OCI-LY1 (cell line): ENCODE measurements at regions not wholly inside any gene's neighbourhood (a gene's known extent, or its start where the extent isn't known, plus 50 kb on each side); places are given as distances from the start of the nearest gene placed in this dataset.

Experiments used
- H2AFZ ChIP-seq: fragments of 200-600 bp; sonication (generic), shearing (Covaris generic); 2 replicates; pipeline ENCODE4 v1.6.0; 2014; ENCODE audit warnings: antibody characterized with exemption, mild to moderate bottlenecking, low read length
- H3F3A ChIP-seq: fragments of 200-600 bp; sonication (generic), shearing (Covaris generic); 2 replicates; pipeline ENCODE4 v1.6.0; 2014; ENCODE audit warnings: mild to moderate bottlenecking, antibody characterized with exemption, low read length, moderate library complexity; ENCODE audit not compliant: insufficient read depth
- H3K27ac ChIP-seq: fragments of 200-600 bp; sonication (generic); 2 replicates; pipeline ENCODE4 v1.5.1; 2014; ENCODE audit warnings: low read length, mixed run types, mild to moderate bottlenecking, low read depth; ENCODE audit not compliant: poor library complexity, severe bottlenecking
- H3K27me3 ChIP-seq: fragments of 200-600 bp; sonication (generic); 2 replicates; pipeline ENCODE4 v1.6.0; 2014; ENCODE audit warnings: antibody characterized with exemption, mild to moderate bottlenecking, low read length, moderate library complexity; ENCODE audit not compliant: insufficient read depth
- H3K36me3 ChIP-seq: fragments of 200-600 bp; sonication (generic); 2 replicates; pipeline ENCODE4 v1.6.1; 2014; ENCODE audit warnings: mild to moderate bottlenecking, antibody characterized with exemption, low read length, moderate library complexity, mixed read lengths; ENCODE audit not compliant: insufficient read depth
- H3K4me1 ChIP-seq: fragments of 200-600 bp; sonication (generic); 2 replicates; pipeline ENCODE4 v1.5.1; 2014; ENCODE audit warnings: mild to moderate bottlenecking, low read length, moderate library complexity; ENCODE audit not compliant: insufficient read depth, severe bottlenecking
- H3K4me2 ChIP-seq: fragments of 200-600 bp; sonication (generic), shearing (Covaris generic); 2 replicates; pipeline ENCODE4 v1.6.1; 2014; ENCODE audit warnings: low read length
- H3K4me3 ChIP-seq: fragments of 200-600 bp; sonication (generic); 2 replicates; pipeline ENCODE4 v1.5.1; 2014; ENCODE audit warnings: low read length, low read depth, mild to moderate bottlenecking, mixed read lengths; ENCODE audit not compliant: poor library complexity, severe bottlenecking
- H3K79me2 ChIP-seq: fragments of 200-600 bp; shearing (Covaris generic); 2 replicates; pipeline ENCODE4 v1.6.1; 2016; ENCODE audit warnings: mixed run types, low read length, mixed read lengths; ENCODE audit not compliant: insufficient read depth
- H3K9ac ChIP-seq: fragments of 200-600 bp; sonication (generic), shearing (Covaris generic); 2 replicates; pipeline ENCODE4 v1.6.1; 2014; ENCODE audit warnings: mild to moderate bottlenecking, low read length, mixed read lengths
- H3K9me2 ChIP-seq: fragments of 200-600 bp; sonication (generic), shearing (Covaris generic); 2 replicates; pipeline ENCODE4 v1.6.1; 2014; ENCODE audit warnings: low read depth, mild to moderate bottlenecking, low read length, mixed read lengths
- H3K9me3 ChIP-seq: fragments of 200-600 bp; shearing (Covaris generic); 2 replicates; pipeline ENCODE4 v1.6.1; 2014; ENCODE audit warnings: low read length, mixed read lengths
- H4K20me1 ChIP-seq: fragments of 200-600 bp; sonication (generic), shearing (Covaris generic); 2 replicates; pipeline ENCODE4 v1.6.0; 2016; ENCODE audit warnings: mild to moderate bottlenecking, low read length; ENCODE audit not compliant: insufficient read depth
- CTCF ChIP-seq: fragments of 200-600 bp; sonication (generic), shearing (Covaris generic); IDR thresholded peaks from 2 replicates; pipeline ENCODE4 v1.5.1; 2017; ENCODE audit warnings: mild to moderate bottlenecking, antibody characterized with exemption, low read length, moderate library complexity, mixed read lengths
- EZH2 ChIP-seq: fragments of 200-600 bp; sonication (generic), shearing (Covaris generic); IDR thresholded peaks from 2 replicates; pipeline ENCODE4 v1.8.0; 2017; ENCODE audit warnings: borderline replicate concordance, mixed run types, mild to moderate bottlenecking, antibody characterized with exemption, low read length, moderate library complexity, mixed read lengths

DNA sequence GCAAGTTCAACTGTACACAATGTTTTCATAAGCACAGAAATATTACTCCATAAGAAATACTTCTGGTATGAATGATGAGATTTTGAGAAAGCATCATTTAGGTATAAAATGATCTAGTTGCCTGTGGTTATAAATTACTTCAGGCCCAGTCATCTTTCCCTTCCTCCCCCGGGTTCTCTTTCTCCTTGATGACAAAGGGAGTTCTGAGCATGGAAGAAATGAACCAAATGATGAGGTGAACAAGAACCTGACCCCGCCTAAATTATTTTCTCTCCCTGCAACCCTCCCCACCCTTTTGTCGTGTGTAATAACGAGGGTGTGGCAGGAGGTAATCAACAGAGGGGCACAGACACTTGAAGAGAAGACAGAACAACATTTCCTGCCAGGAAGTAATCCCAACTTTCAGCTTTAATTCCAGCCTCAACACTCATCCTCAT is 319.6 kb upstream of the SP8 start:
- Histone ChIP-seq H3F3A (no peaks in the 10 kb centered on the region), H3K27me3 (no peaks in the 10 kb centered on the region), H3K36me3 (no peaks in the 10 kb centered on the region), H3K9ac (no peak overlapping the region), H3K79me2 (no peaks in the 10 kb centered on the region), H3K9me2 (no peaks in the 10 kb centered on the region), H2AFZ (no peak overlapping the region), H4K20me1 (no peaks in the 10 kb centered on the region), H3K4me2 (no peak overlapping the region), H3K4me1 (no peaks in the 10 kb centered on the region), H3K4me3 (no peak overlapping the region), H3K9me3 (no peaks in the 10 kb centered on the region), H3K27ac (no peak overlapping the region)
- TF ChIP-seq EZH2 (no peak), CTCF (no peak)

- Histone ChIP-seq H3K9ac (no peak overlapping the region), H4K20me1 (no peaks in the 10 kb centered on the region), H3K27ac (no peak overlapping the region), H3K36me3 (no peaks in the 10 kb centered on the region), H2AFZ (no peak overlapping the region), H3K79me2 (no peaks in the 10 kb centered on the region), H3F3A (no peaks in the 10 kb centered on the region), H3K27me3 (no peaks in the 10 kb centered on the region), H3K4me3 (no peak overlapping the region), H3K9me3 (no peaks in the 10 kb centered on the region), H3K9me2 (no peaks in the 10 kb centered on the region), H3K4me1 (no peaks in the 10 kb centered on the region), H3K4me2 (no peak overlapping the region)
- TF ChIP-seq EZH2 (no peak), CTCF (no peak)
Measured at GRCh38 chr7:21107101-21107500, 320.4 kb upstream of the SP8 start.

DNA sequence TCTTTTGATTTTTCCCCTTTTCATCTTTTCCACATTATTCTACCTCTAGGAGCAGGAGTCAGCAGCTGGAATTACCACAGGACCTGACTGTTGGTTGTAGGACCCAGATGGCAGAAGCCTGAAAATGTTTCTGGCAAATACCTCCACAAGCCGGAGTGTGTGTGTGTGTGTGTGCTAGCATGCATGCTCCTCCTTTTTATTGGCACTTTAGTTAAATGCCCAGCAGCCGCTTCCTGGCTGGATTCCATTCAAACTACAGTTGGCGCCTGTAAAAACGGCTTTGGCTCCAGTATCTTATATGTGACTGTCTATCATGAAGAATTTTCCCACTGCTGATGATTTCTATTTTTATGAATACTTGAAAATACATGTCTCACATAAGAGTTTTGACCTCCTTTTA is 319.7 kb upstream of the SP4 start:
- Histone ChIP-seq H3K27me3 (no peaks in the 10 kb centered on the region), H4K20me1 (no peaks in the 10 kb centered on the region), H3K36me3 (no peaks in the 10 kb centered on the region), H3K4me2 (no peak overlapping the region), H3K4me3 (no peak overlapping the region), H3K9ac (no peak overlapping the region), H3F3A (no peaks in the 10 kb centered on the region), H3K27ac (no peak overlapping the region), H3K9me3 (no peaks in the 10 kb centered on the region), H3K4me1 (no peaks in the 10 kb centered on the region), H3K79me2 (no peaks in the 10 kb centered on the region), H2AFZ (no peak overlapping the region), H3K9me2 (no peaks in the 10 kb centered on the region)
- TF ChIP-seq EZH2: no peak
- no peak for TF ChIP-seq CTCF
